A549 (cell line): ENCODE measurements at regions not wholly inside any gene's neighbourhood (a gene's known extent, or its start where the extent isn't known, plus 50 kb on each side); places are given as distances from the start of the nearest gene placed in this dataset.

ENCODE experiments used
- ATOH8 ChIP-seq: fragments of 250-450 bp; sonication (Bioruptor Pico); IDR thresholded peaks from 2 replicates; pipeline ENCODE4 v1.5.0; 2020; ENCODE audit warnings: low read depth, mild to moderate bottlenecking, moderate library complexity
- CHD4 ChIP-seq: fragments of 200-600 bp; sonication (generic); IDR thresholded peaks from 2 replicates; pipeline ENCODE4 v1.6.1; 2016; ENCODE audit warnings: antibody characterized with exemption, mild to moderate bottlenecking, borderline replicate concordance
- ESRRA ChIP-seq: fragments of 150-350 bp; IDR thresholded peaks from 2 replicates; pipeline ENCODE4 v1.6.1; 2014; ENCODE audit warnings: mild to moderate bottlenecking, low read length, borderline replicate concordance
- FOXS1 ChIP-seq: fragments of 250-450 bp; sonication (Bioruptor Pico); IDR thresholded peaks from 2 replicates; pipeline ENCODE4 v1.5.0; 2020; ENCODE audit warnings: mild to moderate bottlenecking, moderate library complexity
- KDM5A ChIP-seq: fragments of 200-600 bp; sonication (generic); IDR thresholded peaks from 2 replicates; pipeline ENCODE4 v1.6.1; 2016; ENCODE audit warnings: antibody characterized with exemption, mild to moderate bottlenecking
- MAZ ChIP-seq: fragments of 150-350 bp; IDR thresholded peaks from 2 replicates; pipeline ENCODE4 v1.6.1; 2014; ENCODE audit warnings: antibody characterized with exemption, low read depth, low read length, borderline replicate concordance
- POLR2A ChIP-seq: IDR thresholded peaks from 2 replicates; pipeline ENCODE4 v1.6.1; 2012; ENCODE audit warnings: mild to moderate bottlenecking, low read length
- RNF2 ChIP-seq: fragments of 200-600 bp; sonication (generic); IDR thresholded peaks from 2 replicates; pipeline ENCODE4 v1.6.1; 2016; ENCODE audit warnings: low read depth, mild to moderate bottlenecking, antibody characterized with exemption, moderate library complexity, borderline replicate concordance
- ZNF302 ChIP-seq: fragments of 250-450 bp; sonication (Bioruptor Pico); IDR thresholded peaks from 2 replicates; pipeline ENCODE4 v1.9.0; 2021; ENCODE audit warnings: inconsistent platforms, mild to moderate bottlenecking, moderate library complexity
- TF ChIP-seq, protein P1 (sequence below): fragments of >200 bp; sonication (Bioruptor Twin); formaldehyde crosslinking; IDR thresholded peaks from 3 replicates; pipeline ENCODE4 v1.5.1; 2016
- TF ChIP-seq, protein P2 (sequence below): IDR thresholded peaks from 2 replicates; pipeline ENCODE4 v1.6.1; 2012

GRCh38 chr11:64450168-64450560, 91.2 kb downstream of the RPS6KA4 start:
- TF ChIP-seq ATOH8 (CRISPR knock-in tag) (no peak), POLR2A (no peak), CHD4 (no peak), ZNF302 (CRISPR knock-in tag) (no peak), ESRRA (no peak), KDM5A (no peak), FOXS1 (CRISPR knock-in tag) (no peak), MAZ (no peak), RNF2 (no peak)
- TF ChIP-seq, protein P1, sequence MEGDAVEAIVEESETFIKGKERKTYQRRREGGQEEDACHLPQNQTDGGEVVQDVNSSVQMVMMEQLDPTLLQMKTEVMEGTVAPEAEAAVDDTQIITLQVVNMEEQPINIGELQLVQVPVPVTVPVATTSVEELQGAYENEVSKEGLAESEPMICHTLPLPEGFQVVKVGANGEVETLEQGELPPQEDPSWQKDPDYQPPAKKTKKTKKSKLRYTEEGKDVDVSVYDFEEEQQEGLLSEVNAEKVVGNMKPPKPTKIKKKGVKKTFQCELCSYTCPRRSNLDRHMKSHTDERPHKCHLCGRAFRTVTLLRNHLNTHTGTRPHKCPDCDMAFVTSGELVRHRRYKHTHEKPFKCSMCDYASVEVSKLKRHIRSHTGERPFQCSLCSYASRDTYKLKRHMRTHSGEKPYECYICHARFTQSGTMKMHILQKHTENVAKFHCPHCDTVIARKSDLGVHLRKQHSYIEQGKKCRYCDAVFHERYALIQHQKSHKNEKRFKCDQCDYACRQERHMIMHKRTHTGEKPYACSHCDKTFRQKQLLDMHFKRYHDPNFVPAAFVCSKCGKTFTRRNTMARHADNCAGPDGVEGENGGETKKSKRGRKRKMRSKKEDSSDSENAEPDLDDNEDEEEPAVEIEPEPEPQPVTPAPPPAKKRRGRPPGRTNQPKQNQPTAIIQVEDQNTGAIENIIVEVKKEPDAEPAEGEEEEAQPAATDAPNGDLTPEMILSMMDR: no peak
- TF ChIP-seq, protein P2, sequence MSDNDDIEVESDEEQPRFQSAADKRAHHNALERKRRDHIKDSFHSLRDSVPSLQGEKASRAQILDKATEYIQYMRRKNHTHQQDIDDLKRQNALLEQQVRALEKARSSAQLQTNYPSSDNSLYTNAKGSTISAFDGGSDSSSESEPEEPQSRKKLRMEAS: no peak
